ENCODE measurements at regions not wholly inside any gene's neighbourhood (a gene's known extent, or its start where the extent isn't known, plus 50 kb on each side); places are given as distances from the start of the nearest gene placed in this dataset.

GRCh38 chr18:51503351-51503750 is 305.9 kb upstream of the MEX3C start:
- no peak for TF ChIP-seq SP1 (IDR thresholded peaks at IDR 0.05; ENCODE audit: low read depth)
- TF ChIP-seq CTCF (IDR thresholded peaks at IDR 0.05 in 2 of 3, conservative IDR thresholded peaks at IDR 0.05 in 1 of 3; ENCODE audit: borderline replicate concordance in 1 of 3, insufficient read depth in 1 of 3, low read depth in 2 of 3, low read length in 2 of 3), result no peak
- no peak for TF ChIP-seq POLR2A (IDR thresholded peaks at IDR 0.05; ENCODE audit: borderline replicate concordance, extremely low read depth, insufficient read depth, insufficient read length)
- no peak for TF ChIP-seq CEBPB (IDR thresholded peaks at IDR 0.05; ENCODE audit: low read depth)
- TF ChIP-seq EZH2 (IDR thresholded peaks at IDR 0.05), result no peak

Data from HCT116 (cell line).